Tibial nerve (tissue), 4 donors: ENCODE measurements at regions not wholly inside any gene's neighbourhood (a gene's known extent, or its start where the extent isn't known, plus 50 kb on each side); places are given as distances from the start of the nearest gene placed in this dataset.

Experiments
- EP300 ChIP-seq, 2 donors: sonication (generic); formaldehyde crosslinking; IDR thresholded peaks; one replicate each; pipeline ENCODE4 v1.6.1; 2017; ENCODE audit warnings: antibody characterized with exemption in 2 of 2, mild to moderate bottlenecking in 1 of 2
- TF ChIP-seq, protein P1 (sequence below), 5 experiments: fragments of 200-600 bp in 3 of 5; fragments of 450-650 bp in 2 of 5; sonication (generic) in 3 of 5; IDR thresholded peaks; one replicate each; pipeline ENCODE4 v1.5.1; 2016 to 2019; ENCODE audit warnings: antibody characterized with exemption in 5 of 5, mild to moderate bottlenecking in 3 of 5, moderate library complexity in 2 of 5

DNA sequence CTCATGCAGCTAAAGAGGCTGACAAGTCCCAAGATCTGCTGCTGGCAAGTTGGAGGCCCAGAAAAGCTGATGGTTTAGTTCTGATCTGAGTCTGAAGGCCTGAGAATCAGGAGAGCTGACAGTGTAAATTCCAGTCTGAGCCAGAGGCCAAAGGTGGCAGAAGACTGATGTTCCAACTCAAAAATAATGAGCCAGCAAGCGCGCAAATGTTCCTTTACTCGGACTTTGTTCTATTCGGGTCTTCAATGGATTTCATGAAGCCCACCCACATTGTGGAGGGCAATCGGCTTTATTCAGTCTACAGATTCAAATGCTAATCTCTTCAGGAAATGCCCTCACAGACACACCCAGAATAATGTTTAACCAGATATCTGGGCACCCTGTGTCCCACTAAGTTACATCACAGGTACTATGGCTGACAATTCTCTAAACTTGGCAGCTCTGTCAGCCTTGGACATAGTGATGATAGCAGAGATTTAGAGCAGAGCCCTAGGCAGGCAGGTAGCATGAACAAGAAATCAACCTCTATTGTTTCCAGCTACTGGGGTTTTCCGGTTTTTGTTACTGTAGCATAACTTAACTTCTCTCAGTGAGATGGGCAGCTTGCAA is 318.5 kb downstream of the HRH4 start:
- TF ChIP-seq, protein P1, sequence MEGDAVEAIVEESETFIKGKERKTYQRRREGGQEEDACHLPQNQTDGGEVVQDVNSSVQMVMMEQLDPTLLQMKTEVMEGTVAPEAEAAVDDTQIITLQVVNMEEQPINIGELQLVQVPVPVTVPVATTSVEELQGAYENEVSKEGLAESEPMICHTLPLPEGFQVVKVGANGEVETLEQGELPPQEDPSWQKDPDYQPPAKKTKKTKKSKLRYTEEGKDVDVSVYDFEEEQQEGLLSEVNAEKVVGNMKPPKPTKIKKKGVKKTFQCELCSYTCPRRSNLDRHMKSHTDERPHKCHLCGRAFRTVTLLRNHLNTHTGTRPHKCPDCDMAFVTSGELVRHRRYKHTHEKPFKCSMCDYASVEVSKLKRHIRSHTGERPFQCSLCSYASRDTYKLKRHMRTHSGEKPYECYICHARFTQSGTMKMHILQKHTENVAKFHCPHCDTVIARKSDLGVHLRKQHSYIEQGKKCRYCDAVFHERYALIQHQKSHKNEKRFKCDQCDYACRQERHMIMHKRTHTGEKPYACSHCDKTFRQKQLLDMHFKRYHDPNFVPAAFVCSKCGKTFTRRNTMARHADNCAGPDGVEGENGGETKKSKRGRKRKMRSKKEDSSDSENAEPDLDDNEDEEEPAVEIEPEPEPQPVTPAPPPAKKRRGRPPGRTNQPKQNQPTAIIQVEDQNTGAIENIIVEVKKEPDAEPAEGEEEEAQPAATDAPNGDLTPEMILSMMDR (IDR thresholded peaks at IDR 0.05), result no peak
- TF ChIP-seq EP300 (IDR thresholded peaks at IDR 0.05), result no peak
